Lung microvascular endothelial cell (primary cell): ENCODE measurements at regions not wholly inside any gene's neighbourhood (a gene's known extent, or its start where the extent isn't known, plus 50 kb on each side); places are given as distances from the start of the nearest gene placed in this dataset.

Experiments used
- DNase-seq, 2 donors: peaks; one replicate each; pipeline versions ENCODE4 v3.0.0 to v3.0.0-alpha.2; 2010; ENCODE audit warnings: low read depth in 2 of 2

GRCh38 chr13:100855151-100855550 is 180.6 kb upstream of the TMTC4 start:
- no peak for DNase-seq

- no peak for DNase-seq
Observed at GRCh38 chr13:100854006-100854405, 179.4 kb upstream of the TMTC4 start.

- no peak for DNase-seq
Observed at GRCh38 chr13:100853434-100853833, 178.8 kb upstream of the TMTC4 start.

GRCh38 chr13:100852146-100852545 is 177.6 kb upstream of the TMTC4 start:
- DNase-seq, result no peak

GRCh38 chr13:100848304-100848703 is 173.7 kb upstream of the TMTC4 start:
- DNase-seq, result no peak

- no peak for DNase-seq
Observed at GRCh38 chr13:100845128-100845757, 170.6 kb upstream of the TMTC4 start.

GRCh38 chr13:100842136-100842535 is 167.5 kb upstream of the TMTC4 start:
- no peak for DNase-seq

GRCh38 chr13:100838387-100838786 is 163.8 kb upstream of the TMTC4 start:
- no peak for DNase-seq

GRCh38 chr13:100837631-100838030 is 163.0 kb upstream of the TMTC4 start:
- DNase-seq, result no peak

GRCh38 chr13:100836711-100837110 is 162.1 kb upstream of the TMTC4 start:
- peak in 1 of 2 donors; percentile 2 for DNase-seq

- DNase-seq, result no peak
Observed at GRCh38 chr13:100835695-100836094, 161.1 kb upstream of the TMTC4 start.

- DNase-seq, result no peak
Observed at GRCh38 chr13:100833427-100833826, 158.8 kb upstream of the TMTC4 start.

GRCh38 chr13:100828226-100828625 is 153.6 kb upstream of the TMTC4 start:
- no peak for DNase-seq

- no peak for DNase-seq
Observed at GRCh38 chr13:100827489-100828176, 153.0 kb upstream of the TMTC4 start.

GRCh38 chr13:100826441-100826840 is 151.8 kb upstream of the TMTC4 start:
- no peak for DNase-seq

- no peak for DNase-seq
Observed at GRCh38 chr13:100825557-100825956, 151.0 kb upstream of the TMTC4 start.

GRCh38 chr13:100824366-100824765 is 149.8 kb upstream of the TMTC4 start:
- DNase-seq, result no peak

GRCh38 chr13:100823448-100823847 is 148.9 kb upstream of the TMTC4 start:
- no peak for DNase-seq

GRCh38 chr13:100822871-100823443 is 148.4 kb upstream of the TMTC4 start:
- no peak for DNase-seq

- DNase-seq, result no peak
Observed at GRCh38 chr13:100818711-100819110, 144.1 kb upstream of the TMTC4 start.

- DNase-seq, result no peak
Observed at GRCh38 chr13:100817928-100818327, 143.3 kb upstream of the TMTC4 start.

- no peak for DNase-seq
Observed at GRCh38 chr13:100815476-100816046, 141.0 kb upstream of the TMTC4 start.
